HG03135 (cell line): ENCODE measurements at regions not wholly inside any gene's neighbourhood (a gene's known extent, or its start where the extent isn't known, plus 50 kb on each side); places are given as distances from the start of the nearest gene placed in this dataset.

Source experiments
- ATAC-seq: cut with Tn5 transposase; IDR thresholded peaks from one replicate; pipeline ENCODE4 v1.9.1; 2021; ENCODE audit warnings: mild to moderate bottlenecking, moderate library complexity; ENCODE audit not compliant: unreplicated experiment

- ATAC-seq = no peak
Observed at GRCh38 chr4:30429813-30430761, 290.1 kb upstream of the PCDH7 start.

- no peak for ATAC-seq
Observed at GRCh38 chr4:30434656-30435055, 285.5 kb upstream of the PCDH7 start.

- no peak for ATAC-seq
Observed at GRCh38 chr4:30436394-30436793, 283.8 kb upstream of the PCDH7 start.

- ATAC-seq = no peak
Observed at GRCh38 chr4:30437316-30437715, 282.9 kb upstream of the PCDH7 start.

GRCh38 chr4:30443289-30443688, 276.9 kb upstream of the PCDH7 start:
- no peak for ATAC-seq

- ATAC-seq = no peak
Observed at GRCh38 chr4:30450474-30450873, 269.7 kb upstream of the PCDH7 start.

GRCh38 chr4:30454504-30454903, 265.7 kb upstream of the PCDH7 start:
- no peak for ATAC-seq

GRCh38 chr4:30456716-30457115, 263.5 kb upstream of the PCDH7 start:
- ATAC-seq = no peak

- no peak for ATAC-seq
Observed at GRCh38 chr4:30460818-30461217, 259.4 kb upstream of the PCDH7 start.

GRCh38 chr4:30461218-30461617, 259.0 kb upstream of the PCDH7 start:
- ATAC-seq = no peak

GRCh38 chr4:30462445-30463090, 257.6 kb upstream of the PCDH7 start:
- ATAC-seq = no peak

GRCh38 chr4:30471861-30472260, 248.3 kb upstream of the PCDH7 start:
- no peak for ATAC-seq

GRCh38 chr4:30473225-30473624, 246.9 kb upstream of the PCDH7 start:
- no peak for ATAC-seq

GRCh38 chr4:30495251-30495650, 224.9 kb upstream of the PCDH7 start:
- ATAC-seq = no peak

GRCh38 chr4:30495651-30496310, 224.4 kb upstream of the PCDH7 start:
- ATAC-seq = no peak

GRCh38 chr4:30511751-30512150, 208.4 kb upstream of the PCDH7 start:
- ATAC-seq = no peak

- ATAC-seq = no peak
Observed at GRCh38 chr4:30518211-30518610, 202.0 kb upstream of the PCDH7 start.

GRCh38 chr4:30525662-30526315, 194.4 kb upstream of the PCDH7 start:
- ATAC-seq = no peak

- ATAC-seq = no peak
Observed at GRCh38 chr4:30535255-30535654, 184.9 kb upstream of the PCDH7 start.

- ATAC-seq = no peak
Observed at GRCh38 chr4:30536231-30536630, 183.9 kb upstream of the PCDH7 start.

GRCh38 chr4:30537456-30537855, 182.7 kb upstream of the PCDH7 start:
- no peak for ATAC-seq
